ENCODE measurements at regions not wholly inside any gene's neighbourhood (a gene's known extent, or its start where the extent isn't known, plus 50 kb on each side); places are given as distances from the start of the nearest gene placed in this dataset.
"Not testable (repeated sequence)": the region's sequence is repeated elsewhere in the genome, so short reads cannot be mapped to it uniquely, and the experiment has no call there.

DNA sequence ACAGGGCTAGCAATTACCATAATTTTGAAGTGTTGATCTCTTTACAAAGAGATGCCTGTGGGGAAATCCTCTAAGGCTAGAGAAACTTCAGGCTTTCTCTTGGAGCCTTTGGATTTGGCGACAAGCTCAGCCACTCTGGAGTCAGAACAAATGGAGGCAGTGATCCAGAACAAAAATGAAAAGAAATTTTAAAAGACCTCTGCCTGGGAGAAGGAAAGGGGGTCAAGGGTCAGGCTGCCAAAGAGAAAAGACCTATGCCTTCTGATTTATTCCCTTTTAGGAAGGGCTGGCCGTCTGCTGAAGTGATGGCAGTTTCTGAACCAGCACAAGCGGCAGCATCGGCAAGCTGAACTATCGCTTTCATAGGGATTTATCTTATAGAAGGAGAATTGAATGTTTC lies 140.8 kb upstream of the SFRP2 start:
- DNase-seq = no peak

DNA sequence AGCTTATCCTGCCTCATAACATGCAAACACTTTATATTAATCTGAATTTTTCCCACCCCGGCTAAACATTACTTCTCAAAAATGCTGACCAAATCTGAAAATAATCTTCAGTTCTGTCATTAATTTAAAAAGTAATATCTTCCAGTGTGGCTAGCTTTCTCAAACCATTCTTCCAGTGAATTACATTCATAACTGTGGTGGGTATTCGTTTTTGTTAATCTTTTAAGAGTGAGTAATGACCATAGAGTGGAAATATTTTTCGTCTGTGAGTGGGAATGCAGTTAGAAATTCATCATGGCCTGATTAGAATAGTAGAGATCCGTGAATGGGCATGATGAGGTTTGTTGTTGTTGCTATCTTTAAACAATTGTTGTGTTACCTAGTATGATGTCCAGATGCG lies 138.6 kb upstream of the SFRP2 start:
- DNase-seq = no peak

- DNase-seq = no peak
Observed at GRCh38 chr4:153922148-153922547, 133.3 kb upstream of the SFRP2 start.

GRCh38 chr4:153919667-153920066 lies 130.8 kb upstream of the SFRP2 start:
- DNase-seq = no peak

- peak; percentile 83 for DNase-seq
Observed at GRCh38 chr4:153916273-153916755, 127.4 kb upstream of the SFRP2 start.

- no peak for DNase-seq
Observed at GRCh38 chr4:153912301-153912700, 123.4 kb upstream of the SFRP2 start.

DNA sequence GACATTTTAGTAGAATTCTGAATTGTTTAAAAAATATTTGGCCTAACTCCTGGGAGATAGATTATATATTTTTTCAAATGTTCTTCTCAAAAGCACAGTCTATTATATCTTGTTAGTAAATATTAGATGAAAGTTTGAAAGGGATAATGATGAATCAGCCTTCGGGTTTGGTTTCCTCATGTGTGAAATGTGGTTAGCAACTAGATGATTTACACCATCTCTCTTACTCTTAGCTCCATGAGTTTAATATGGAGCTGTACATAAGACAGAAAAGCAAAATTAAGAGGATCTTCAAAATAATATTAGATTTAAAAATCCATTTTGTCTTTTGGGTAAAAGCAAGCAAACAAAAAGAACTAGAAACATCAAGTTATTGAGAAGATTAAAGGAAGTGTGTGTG lies 120.8 kb upstream of the SFRP2 start:
- DNase-seq = no peak

- no peak for DNase-seq
Observed at GRCh38 chr4:153906231-153906630, 117.3 kb upstream of the SFRP2 start.

GRCh38 chr4:153905231-153905630 lies 116.3 kb upstream of the SFRP2 start:
- no peak for DNase-seq

GRCh38 chr4:153904011-153904410 lies 115.1 kb upstream of the SFRP2 start:
- no peak for DNase-seq

DNA sequence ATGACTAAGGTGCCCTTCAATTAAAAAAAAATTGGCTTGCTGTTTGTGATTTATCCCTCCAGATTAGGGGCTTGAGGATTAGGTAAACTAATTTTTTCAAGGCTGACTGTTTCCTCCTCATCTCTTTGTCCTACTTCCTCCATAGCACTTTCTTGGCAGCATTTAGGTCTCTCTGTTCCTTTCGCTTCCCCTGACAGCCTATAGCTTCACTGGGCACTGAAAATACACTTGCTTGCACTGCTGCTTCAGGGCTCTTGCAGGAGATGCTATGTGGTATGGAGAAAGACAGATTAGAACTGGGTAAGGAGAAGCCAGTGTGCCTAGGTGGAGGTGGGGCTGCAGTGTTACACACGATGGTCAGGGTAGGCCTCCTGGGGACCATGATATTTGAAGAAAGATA lies 112.3 kb upstream of the SFRP2 start:
- DNase-seq = no peak

GRCh38 chr4:153900426-153900825 lies 111.5 kb upstream of the SFRP2 start:
- DNase-seq = no peak

GRCh38 chr4:153890761-153891160 lies 101.9 kb upstream of the SFRP2 start:
- DNase-seq = no peak

DNA sequence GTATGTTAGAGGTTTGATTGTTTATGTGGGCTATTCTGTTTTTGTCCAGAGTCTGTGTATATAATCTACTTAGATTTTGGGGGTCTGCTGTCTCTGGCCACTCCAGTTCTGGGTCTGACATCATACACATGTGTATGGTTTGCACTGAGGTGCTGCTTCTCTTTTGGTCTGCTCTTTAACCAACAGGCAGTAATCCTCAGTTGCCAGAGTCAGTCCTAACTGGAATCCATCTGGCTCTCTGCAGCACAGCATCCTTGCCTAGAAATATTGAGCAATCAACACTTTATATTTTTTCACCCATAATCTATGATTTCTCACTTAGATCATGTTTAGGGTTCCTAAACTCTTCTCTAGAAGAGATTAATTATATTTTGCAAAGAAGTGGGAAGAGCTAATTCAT lies 98.3 kb upstream of the SFRP2 start:
- DNase-seq = no peak

DNA sequence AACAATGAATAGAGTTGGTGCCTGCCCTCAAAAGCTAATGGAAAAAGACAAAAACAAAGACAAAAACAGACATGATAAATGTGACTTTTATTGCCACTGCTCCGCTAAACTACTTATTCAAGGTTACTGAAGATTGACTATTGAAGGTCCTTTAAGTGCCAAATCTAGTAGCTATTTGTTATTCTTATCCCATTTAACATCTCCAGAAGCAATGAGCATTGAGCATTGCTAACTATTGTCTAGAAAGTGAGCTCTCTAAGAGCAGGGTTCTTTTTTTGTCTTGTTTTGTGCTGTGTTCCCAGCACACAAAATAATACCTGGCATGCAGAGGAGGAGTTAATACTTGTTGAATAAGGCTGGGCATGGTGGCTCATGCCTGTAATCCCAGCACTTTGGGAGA lies 95.4 kb upstream of the SFRP2 start:
- no peak for DNase-seq

GRCh38 chr4:153880983-153881382 lies 92.1 kb upstream of the SFRP2 start:
- DNase-seq = no peak

DNA sequence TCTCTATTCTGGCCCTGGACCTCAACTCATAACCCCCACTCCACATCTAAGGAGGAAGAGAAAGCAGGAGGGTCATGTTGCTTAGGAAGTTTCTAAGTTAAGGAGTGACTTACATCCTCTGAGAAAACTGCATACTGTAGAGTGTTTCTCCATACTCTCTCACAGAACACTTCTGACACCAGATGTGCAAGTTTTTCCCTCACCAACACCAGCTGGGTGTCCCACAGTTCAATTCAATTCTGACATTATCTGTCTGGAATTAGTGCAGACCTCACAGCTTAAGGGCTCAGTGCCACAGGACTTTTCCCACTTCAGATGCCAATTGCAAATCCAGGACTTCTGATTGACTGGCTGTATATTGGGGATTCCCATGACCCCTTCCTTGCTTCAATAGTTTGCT lies 89.0 kb upstream of the SFRP2 start:
- DNase-seq = no peak

DNA sequence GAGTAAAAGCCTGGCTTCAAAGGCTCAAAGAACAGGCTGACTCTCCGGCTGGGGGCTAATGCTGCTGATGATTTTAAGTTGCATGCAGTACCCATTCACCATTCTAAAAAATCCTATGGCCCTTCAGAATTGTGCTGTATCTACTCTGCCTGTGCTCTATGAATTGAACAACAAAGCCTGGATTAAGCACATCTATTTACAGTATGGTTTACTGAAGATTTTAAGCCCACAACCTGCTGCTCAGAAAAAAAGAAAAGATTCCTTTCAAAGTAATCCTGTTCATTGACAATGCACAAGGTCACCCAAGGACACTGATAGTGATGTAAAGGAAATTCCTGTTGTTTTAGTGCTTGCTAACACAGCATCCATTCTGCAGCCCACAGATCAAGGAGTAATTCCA lies 84.9 kb upstream of the SFRP2 start:
- DNase-seq = no peak

DNA sequence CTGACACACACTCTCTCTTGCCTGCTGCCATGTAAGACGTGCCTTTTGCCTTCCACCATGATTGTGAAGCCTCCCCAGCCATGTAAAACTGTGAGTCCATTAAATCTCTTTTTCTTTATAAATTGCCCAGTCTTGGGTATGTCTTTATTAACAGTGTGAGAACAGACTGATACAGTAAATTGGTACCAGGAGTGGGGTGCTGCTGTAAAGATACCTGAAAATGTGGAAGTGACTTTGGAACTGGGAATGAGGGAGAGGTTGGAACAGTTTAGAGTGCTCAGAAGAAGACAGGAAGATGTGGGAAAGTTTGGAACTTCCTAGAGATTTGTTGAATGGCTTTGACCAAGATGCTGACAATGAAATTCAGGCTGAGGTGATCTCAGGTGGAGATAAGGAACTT lies 77.9 kb upstream of the SFRP2 start:
- not testable (repeated sequence) for DNase-seq

GRCh38 chr4:153852501-153852900 lies 63.6 kb upstream of the SFRP2 start:
- no peak for DNase-seq

DNA sequence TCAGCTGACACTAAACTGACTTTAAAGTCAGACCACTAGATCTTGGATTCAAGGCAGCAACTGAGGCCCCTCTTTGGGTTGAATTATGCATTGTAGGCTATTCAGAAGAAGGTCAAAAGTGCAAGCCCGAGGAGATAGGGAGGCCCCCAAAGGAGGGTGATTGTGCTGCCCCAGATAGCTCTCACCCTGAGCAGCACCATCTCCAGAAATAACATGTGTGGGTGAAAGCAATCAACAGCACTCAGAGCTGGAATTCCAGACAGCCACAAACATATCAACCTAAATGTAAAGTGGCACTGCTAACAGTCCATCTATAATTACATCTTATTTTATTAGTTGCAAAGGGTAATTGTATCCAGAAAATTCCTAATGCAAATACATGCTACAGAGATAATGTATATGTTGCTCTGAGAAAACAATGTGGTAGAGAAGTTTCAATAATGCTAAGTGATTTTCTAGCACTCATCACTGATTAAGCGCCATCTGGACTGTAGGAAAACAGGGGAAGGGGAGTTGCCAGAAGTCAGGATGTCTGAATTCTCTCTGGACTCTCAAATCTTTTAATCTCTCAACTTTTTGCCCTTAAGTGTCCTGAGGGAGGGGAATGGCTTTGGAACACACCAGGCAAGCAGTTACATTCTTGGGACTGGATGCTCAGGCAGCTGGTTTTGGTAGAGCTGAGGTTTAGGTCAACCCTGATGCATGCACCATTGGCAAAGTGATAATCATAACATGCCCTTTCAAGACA lies 61.8 kb upstream of the SFRP2 start:
- no peak for DNase-seq

DNA sequence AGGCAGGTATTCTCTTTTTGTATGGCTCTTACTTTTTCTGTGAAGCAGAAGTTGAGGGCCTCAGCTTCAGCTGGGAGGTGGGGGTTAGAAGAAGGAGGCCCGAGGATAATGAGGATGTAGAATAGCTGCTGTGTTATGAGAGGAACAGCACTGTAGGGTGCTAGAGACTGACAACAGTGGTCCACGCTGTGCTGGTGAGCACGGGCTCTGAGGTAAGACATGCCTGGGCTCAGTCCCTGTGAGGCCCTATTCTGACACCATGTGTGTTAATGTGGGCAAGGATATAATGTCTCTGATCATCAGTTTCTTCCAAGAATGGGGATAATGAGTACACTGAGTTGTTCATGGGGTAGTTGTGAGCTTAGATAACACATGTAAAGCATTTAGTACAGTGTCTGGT lies 55.3 kb upstream of the SFRP2 start:
- DNase-seq = no peak
